GM18870 (cell line): ENCODE measurements at regions not wholly inside any gene's neighbourhood (a gene's known extent, or its start where the extent isn't known, plus 50 kb on each side); places are given as distances from the start of the nearest gene placed in this dataset.
A peak's percentile ranks its signal among the peaks of the same experiment; 100 is the strongest.

Experiments used
- ATAC-seq: cut with Tn5 transposase; IDR thresholded peaks from one replicate; pipeline ENCODE4 v1.9.1; 2021; ENCODE audit warnings: moderate library complexity; ENCODE audit not compliant: unreplicated experiment

- ATAC-seq: no peak
Observed at GRCh38 chr1:87194271-87194774, 134.4 kb upstream of the LMO4 start.

GRCh38 chr1:87194856-87195255 lies 133.8 kb upstream of the LMO4 start:
- ATAC-seq: no peak

DNA sequence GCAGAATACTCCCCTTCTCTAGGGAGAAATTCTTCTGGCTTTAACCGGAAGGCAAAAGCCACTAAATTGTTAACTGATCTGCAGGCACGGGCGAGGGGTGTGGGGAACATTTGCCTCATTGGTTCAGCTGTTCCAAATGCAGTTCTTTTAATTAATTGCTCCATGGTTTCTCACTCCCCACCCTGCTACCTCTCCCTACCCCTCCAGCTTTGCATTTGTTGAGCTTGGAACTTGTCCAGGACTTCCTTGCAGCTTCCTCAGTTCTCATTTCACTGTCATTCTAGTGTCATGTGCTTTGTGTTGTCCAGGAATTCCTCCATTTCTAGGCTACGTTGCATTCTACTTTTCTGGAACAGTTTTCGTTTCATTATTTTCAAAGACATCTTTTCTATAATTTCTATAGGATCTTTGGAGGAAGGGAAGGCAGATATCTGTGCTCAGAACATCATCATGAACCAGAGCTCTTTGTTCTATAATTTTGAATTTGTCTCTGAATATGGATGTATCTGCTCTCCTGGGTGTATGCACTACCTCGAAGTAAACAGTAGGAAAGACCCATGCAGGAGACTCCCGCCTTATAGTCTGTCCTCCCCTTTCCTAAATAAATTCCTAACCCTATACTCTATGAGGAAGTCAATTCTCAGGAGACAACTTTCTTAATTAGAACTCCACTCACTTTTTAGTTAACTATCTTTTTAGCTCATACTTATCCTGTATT lies 132.4 kb upstream of the LMO4 start:
- ATAC-seq: no peak

DNA sequence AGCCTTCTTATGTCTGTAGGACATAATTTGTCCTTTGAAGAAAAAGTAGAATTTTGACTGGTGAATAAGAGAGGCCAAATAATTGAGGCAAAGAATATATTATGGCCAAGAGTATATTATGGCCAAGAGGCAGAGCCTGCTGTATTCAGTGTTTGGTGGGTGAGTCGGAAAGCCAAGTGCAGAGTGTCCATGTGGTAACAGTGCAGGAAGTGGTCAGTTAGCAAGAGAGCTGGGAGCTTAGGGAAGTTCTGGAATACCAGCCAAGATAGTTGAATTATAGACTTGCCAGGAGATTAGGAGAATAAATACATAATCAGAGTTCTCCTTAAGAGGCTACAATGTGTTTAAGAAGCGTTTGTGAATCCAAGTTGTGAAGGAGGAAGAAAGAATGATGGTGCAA lies 131.5 kb upstream of the LMO4 start:
- no peak for ATAC-seq

GRCh38 chr1:87197641-87198040 lies 131.0 kb upstream of the LMO4 start:
- no peak for ATAC-seq

- no peak for ATAC-seq
Observed at GRCh38 chr1:87200875-87201638, 127.6 kb upstream of the LMO4 start.

DNA sequence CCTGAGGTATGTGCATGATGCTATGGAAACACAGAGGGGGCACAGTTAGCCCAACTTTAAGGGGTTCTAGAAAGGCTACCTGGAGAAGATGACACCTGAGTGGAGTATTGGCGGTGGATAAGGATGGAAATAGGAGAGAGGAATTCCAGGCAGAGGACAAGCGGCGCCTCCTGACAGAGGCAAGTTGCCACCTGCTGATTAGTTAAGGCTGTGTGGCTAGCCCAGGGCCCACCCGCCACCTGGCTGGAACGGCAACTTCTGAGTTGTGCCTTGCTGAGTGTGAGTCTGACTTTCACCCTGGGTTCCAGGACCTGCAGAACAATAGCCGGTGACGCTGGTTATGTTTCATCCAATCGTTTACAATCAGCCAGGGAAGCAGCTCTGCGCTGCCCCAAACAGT lies 126.9 kb upstream of the LMO4 start:
- ATAC-seq: no peak

GRCh38 chr1:87202451-87202850 lies 126.2 kb upstream of the LMO4 start:
- ATAC-seq: no peak

GRCh38 chr1:87202922-87203655 lies 125.6 kb upstream of the LMO4 start:
- ATAC-seq: peak; percentile 91

DNA sequence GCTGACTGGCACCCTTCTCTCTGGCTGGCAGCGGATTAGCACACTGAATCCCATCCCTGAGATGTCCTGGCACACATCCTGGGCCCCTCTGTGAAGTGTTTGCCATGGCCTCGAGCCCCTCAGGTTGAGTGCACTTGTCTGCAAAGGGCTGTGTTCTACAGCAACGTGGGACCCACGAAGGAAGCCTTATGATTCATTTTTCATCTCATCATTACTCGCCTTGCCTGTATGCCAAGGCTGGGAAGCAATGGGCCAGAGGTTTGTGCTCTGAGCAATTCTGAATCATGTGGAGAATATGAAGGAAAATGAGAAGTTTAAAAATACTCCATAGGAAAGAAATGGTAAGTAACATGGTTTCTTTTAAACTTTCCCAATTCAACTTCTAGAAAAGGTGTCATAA lies 124.8 kb upstream of the LMO4 start:
- ATAC-seq: no peak

DNA sequence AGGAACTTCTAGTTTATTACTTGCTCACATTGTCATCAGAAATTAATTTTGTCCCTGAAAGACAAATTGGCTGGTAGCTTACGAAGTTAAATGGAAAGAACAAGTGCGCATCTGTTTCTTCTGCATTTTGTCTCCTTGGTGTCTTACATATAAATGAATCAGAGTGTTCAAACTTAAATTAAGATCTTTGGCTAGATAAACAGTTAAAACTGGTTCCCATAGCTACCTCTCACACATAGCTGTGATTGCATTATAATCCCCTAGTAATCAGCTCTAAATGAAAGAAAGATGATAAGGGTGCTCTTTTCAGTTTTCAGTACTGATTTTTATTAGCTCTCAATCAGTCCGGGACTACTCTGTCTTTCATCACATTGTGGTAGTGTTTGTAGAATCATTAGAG lies 124.2 kb upstream of the LMO4 start:
- no peak for ATAC-seq

- ATAC-seq: no peak
Observed at GRCh38 chr1:87204921-87205320, 123.8 kb upstream of the LMO4 start.

- ATAC-seq: no peak
Observed at GRCh38 chr1:87206044-87206831, 122.4 kb upstream of the LMO4 start.

DNA sequence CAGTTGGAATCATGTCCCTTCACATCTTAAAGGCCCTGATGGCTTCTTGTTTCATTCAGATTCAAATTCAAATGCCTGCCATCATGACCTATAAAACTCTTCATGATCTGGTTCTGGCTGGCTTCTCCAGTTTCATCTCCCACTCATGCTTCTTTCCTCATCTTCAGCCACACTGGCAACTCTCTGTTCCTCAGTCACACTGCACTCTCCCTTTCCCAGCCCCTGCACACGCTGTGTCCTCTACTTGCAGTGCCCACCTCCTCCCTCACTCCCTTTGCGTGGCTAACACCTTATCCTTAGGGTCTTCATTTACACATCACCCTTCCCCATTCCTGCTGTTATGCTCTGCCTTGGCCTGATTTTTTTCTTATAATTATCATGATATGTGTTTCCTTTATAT lies 120.6 kb upstream of the LMO4 start:
- ATAC-seq: no peak

- ATAC-seq: no peak
Observed at GRCh38 chr1:87208931-87209330, 119.7 kb upstream of the LMO4 start.

- ATAC-seq: no peak
Observed at GRCh38 chr1:87210151-87210550, 118.5 kb upstream of the LMO4 start.

GRCh38 chr1:87212431-87213134 lies 116.1 kb upstream of the LMO4 start:
- ATAC-seq: no peak

DNA sequence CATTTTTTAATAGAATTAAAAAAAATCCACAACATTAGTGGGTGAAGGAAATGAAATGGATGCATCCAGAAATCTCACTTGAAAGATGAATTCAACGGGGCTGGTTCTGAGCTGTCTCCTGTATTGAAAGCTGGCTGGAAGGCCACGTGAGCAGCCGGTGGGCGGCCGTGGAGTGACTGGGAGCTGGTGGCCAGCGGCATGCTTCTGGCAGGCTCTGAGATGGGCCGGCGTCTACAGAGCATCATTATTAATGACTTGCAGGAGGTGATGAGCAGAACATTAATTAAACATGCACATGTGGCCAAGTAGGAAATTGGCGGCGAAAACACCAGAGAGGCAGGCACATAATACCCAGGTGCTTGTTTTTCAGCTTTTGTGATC lies 115.6 kb upstream of the LMO4 start:
- ATAC-seq: no peak

DNA sequence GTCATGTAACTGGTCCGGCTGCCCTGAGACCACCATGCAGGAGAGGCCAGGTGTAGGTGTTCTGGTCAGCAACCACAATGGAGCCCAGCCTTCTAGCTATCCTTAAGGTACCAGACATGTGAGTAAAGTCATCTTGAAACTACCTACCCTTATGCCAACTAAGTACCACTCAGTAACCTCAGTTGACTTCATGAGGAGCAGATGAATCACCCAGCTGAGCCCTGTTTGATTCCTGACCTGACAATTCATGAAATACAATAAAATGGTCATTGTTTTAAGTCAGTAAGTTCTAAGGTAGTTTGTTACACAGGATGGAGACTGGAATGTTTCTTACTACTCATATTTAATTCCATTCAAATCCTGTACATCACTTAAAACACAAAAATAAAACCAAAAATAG lies 113.1 kb upstream of the LMO4 start:
- no peak for ATAC-seq

- no peak for ATAC-seq
Observed at GRCh38 chr1:87218618-87219017, 110.1 kb upstream of the LMO4 start.
